ENCODE measurements at regions not wholly inside any gene's neighbourhood (a gene's known extent, or its start where the extent isn't known, plus 50 kb on each side); places are given as distances from the start of the nearest gene placed in this dataset.

DNA sequence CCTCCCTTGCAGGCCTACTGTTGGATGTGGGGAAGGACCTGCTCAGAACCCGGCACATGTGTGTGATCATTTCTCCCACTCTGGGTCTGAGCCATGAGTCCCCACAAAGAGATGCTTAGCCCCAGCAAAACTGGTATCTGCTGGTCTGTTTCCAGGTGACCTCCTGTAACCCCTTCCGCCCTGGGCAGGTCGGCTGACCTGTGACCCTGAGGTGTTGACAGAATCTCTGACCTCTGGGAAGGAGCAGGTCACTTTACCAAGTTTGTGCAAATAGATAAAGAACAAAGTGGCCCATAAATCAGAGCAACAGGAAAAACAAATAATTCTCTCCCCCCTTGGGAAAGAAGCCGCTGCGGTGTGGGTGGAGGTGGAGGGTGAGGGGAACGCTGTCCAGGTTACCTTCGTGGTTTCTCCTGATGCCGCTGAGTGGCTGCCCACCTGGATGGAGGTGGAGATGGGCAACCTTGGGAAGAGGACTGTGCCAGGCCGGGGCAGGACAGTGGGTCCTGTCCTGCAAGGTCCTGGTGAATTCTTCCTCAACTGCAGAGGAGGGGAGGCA, 174.0 kb upstream of the MYCN start:
- no peak overlapping the region for H3K4me2 ChIP-seq (ENCODE audit: insufficient read depth, low read length)
- no peak overlapping the region for H3K27ac ChIP-seq (ENCODE audit: low read length)
- H3K79me2 ChIP-seq (ENCODE audit: insufficient read depth, low read length) = no peaks in the 10 kb centered on the region
- no peak for DNase-seq
- TF ChIP-seq, protein P1, sequence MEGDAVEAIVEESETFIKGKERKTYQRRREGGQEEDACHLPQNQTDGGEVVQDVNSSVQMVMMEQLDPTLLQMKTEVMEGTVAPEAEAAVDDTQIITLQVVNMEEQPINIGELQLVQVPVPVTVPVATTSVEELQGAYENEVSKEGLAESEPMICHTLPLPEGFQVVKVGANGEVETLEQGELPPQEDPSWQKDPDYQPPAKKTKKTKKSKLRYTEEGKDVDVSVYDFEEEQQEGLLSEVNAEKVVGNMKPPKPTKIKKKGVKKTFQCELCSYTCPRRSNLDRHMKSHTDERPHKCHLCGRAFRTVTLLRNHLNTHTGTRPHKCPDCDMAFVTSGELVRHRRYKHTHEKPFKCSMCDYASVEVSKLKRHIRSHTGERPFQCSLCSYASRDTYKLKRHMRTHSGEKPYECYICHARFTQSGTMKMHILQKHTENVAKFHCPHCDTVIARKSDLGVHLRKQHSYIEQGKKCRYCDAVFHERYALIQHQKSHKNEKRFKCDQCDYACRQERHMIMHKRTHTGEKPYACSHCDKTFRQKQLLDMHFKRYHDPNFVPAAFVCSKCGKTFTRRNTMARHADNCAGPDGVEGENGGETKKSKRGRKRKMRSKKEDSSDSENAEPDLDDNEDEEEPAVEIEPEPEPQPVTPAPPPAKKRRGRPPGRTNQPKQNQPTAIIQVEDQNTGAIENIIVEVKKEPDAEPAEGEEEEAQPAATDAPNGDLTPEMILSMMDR (IDR thresholded peaks at IDR 0.05; ENCODE audit: borderline replicate concordance, extremely low read depth, low read length, poor library complexity, severe bottlenecking) = no peak
- no peak for TF ChIP-seq EZH2 (IDR thresholded peaks at IDR 0.05; ENCODE audit: borderline replicate concordance, low read depth, low read length, severe bottlenecking)
- no peak overlapping the region for H3K9ac ChIP-seq (ENCODE audit: low read depth, low read length)
- no peaks in the 10 kb centered on the region for H3K27me3 ChIP-seq (ENCODE audit: insufficient read depth, low read length, poor library complexity)
- H4K20me1 ChIP-seq (ENCODE audit: insufficient read depth, low read length) = no peaks in the 10 kb centered on the region
- no peaks in the 10 kb centered on the region for H3K4me1 ChIP-seq (ENCODE audit: insufficient read depth, low read length)
- no peaks in the 10 kb centered on the region for H3K36me3 ChIP-seq (ENCODE audit: insufficient read depth, low read length)
- no peak overlapping the region for H3K4me3 ChIP-seq (ENCODE audit: low read depth in 1 of 2, low read length in 2 of 2)
- H3K9me3 ChIP-seq (ENCODE audit: insufficient read depth, low read length, severe bottlenecking) = no peaks in the 10 kb centered on the region
- H2AFZ ChIP-seq (ENCODE audit: low read depth, low read length) = no peak overlapping the region
- no peak for ATAC-seq (ENCODE audit: insufficient read depth, low read depth)

DNA sequence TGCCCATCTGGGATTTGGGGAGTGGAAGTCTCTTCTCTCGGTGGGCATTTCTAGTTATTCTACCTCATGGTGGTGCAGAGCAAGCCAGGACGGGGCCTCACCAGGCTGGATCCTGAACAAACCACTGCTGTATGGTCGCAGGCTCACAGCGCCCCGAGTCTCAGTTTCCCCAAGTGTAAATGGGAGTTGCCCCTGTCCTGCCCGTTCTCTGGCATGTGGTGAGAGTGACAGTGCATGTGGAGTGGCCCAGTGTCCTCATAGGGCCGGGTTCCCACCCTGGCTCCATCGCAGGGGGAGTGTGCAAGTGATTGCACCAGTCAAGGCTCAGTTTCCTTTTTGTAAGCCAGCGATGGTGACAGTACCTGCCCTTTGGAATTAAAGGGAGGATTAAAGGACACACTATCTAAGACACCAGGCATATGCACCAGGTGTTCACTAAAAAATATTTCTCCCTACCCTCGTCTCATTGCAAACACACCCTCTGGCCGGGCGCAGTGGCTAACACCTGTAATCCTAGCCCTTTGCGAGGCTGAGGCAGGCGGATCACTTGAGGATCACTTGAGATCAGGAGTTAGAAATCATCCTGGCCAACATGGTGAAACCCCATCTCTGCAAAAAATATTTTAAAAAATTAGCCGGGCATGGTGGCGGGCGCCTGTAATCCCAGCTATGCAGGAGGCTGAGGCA, 173.3 kb upstream of the MYCN start:
- Histone ChIP-seq H4K20me1 (ENCODE audit: insufficient read depth, low read length) (no peaks in the 10 kb centered on the region), H3K27me3 (ENCODE audit: insufficient read depth, low read length, poor library complexity) (no peaks in the 10 kb centered on the region), H3K9me3 (ENCODE audit: insufficient read depth, low read length, severe bottlenecking) (no peaks in the 10 kb centered on the region), H3K27ac (ENCODE audit: low read length) (no peak overlapping the region), H3K79me2 (ENCODE audit: insufficient read depth, low read length) (no peaks in the 10 kb centered on the region), H3K9ac (ENCODE audit: low read depth, low read length) (no peak overlapping the region), H3K4me1 (ENCODE audit: insufficient read depth, low read length) (no peaks in the 10 kb centered on the region), H3K4me3 (ENCODE audit: low read depth in 1 of 2, low read length in 2 of 2) (no peak overlapping the region), H2AFZ (ENCODE audit: low read depth, low read length) (no peak overlapping the region), H3K36me3 (ENCODE audit: insufficient read depth, low read length) (no peaks in the 10 kb centered on the region), H3K4me2 (ENCODE audit: insufficient read depth, low read length) (no peak overlapping the region)
- no peak for TF ChIP-seq EZH2 (IDR thresholded peaks at IDR 0.05; ENCODE audit: borderline replicate concordance, low read depth, low read length, severe bottlenecking)
- TF ChIP-seq, protein P1 (IDR thresholded peaks at IDR 0.05; ENCODE audit: borderline replicate concordance, extremely low read depth, low read length, poor library complexity, severe bottlenecking) = no peak
- DNase-seq (no peak), ATAC-seq (ENCODE audit: insufficient read depth, low read depth) (no peak)

DNA sequence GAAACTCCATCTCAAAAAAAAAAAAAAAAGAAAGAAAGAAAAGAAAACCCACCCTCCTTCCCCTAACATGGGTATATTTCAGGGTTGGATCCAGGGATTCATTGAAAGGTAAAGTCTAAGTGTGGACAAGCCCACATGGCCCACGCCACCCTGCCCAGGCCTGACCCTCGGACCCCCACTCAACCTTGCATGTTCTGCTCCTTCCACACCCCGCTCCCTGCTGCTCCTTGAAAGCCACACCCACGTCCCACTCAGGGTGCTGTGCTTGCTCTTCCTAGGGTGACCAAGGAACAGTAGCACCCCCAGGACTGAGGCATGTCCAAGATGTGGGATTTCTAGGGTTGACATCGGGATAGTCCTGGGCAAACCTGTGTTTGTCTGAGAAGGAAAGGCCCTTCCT, 172.7 kb upstream of the MYCN start:
- no peaks in the 10 kb centered on the region for H3K79me2 ChIP-seq (ENCODE audit: insufficient read depth, low read length)
- H3K36me3 ChIP-seq (ENCODE audit: insufficient read depth, low read length) = no peaks in the 10 kb centered on the region
- no peak overlapping the region for H3K4me2 ChIP-seq (ENCODE audit: insufficient read depth, low read length)
- no peaks in the 10 kb centered on the region for H3K27me3 ChIP-seq (ENCODE audit: insufficient read depth, low read length, poor library complexity)
- no peaks in the 10 kb centered on the region for H3K4me1 ChIP-seq (ENCODE audit: insufficient read depth, low read length)
- H3K9me3 ChIP-seq (ENCODE audit: insufficient read depth, low read length, severe bottlenecking) = no peaks in the 10 kb centered on the region
- no peak overlapping the region for H3K4me3 ChIP-seq (ENCODE audit: low read depth in 1 of 2, low read length in 2 of 2)
- H2AFZ ChIP-seq (ENCODE audit: low read depth, low read length) = no peak overlapping the region
- TF ChIP-seq EZH2 (IDR thresholded peaks at IDR 0.05; ENCODE audit: borderline replicate concordance, low read depth, low read length, severe bottlenecking) = no peak
- TF ChIP-seq, protein P1 (IDR thresholded peaks at IDR 0.05; ENCODE audit: borderline replicate concordance, extremely low read depth, low read length, poor library complexity, severe bottlenecking) = no peak
- ATAC-seq (ENCODE audit: insufficient read depth, low read depth) = no peak
- H3K27ac ChIP-seq (ENCODE audit: low read length) = no peak overlapping the region
- no peaks in the 10 kb centered on the region for H4K20me1 ChIP-seq (ENCODE audit: insufficient read depth, low read length)
- no peak for DNase-seq
- H3K9ac ChIP-seq (ENCODE audit: low read depth, low read length) = no peak overlapping the region

All from DND-41 (cell line).